Mesenchymal stem cell (in vitro differentiated cells and primary cell): ENCODE measurements at regions not wholly inside any gene's neighbourhood (a gene's known extent, or its start where the extent isn't known, plus 50 kb on each side); places are given as distances from the start of the nearest gene placed in this dataset.

ENCODE experiments used
- DNase-seq: peaks from one replicate; pipeline ENCODE4 v3.0.0-alpha.2; 2013
- H2AFZ ChIP-seq: one replicate; pipeline ENCODE4 v1.6.1; 2013; ENCODE audit warnings: low read depth, mild to moderate bottlenecking, control low read depth, inconsistent platforms, low read length, moderate library complexity
- H2AK5ac ChIP-seq: 2 replicates; pipeline ENCODE4 v1.6.1; 2013; ENCODE audit warnings: low read length, moderate library complexity, mild to moderate bottlenecking, inconsistent platforms; ENCODE audit not compliant: severe bottlenecking
- H2BK120ac ChIP-seq: one replicate; pipeline ENCODE4 v1.6.1; 2013; ENCODE audit warnings: low read depth, mild to moderate bottlenecking, inconsistent platforms, low read length, moderate library complexity
- H2BK12ac ChIP-seq, 2 experiments: one replicate each; pipeline ENCODE4 v1.6.1; 2013; ENCODE audit warnings: inconsistent platforms in 2 of 2, low read length in 2 of 2, mild to moderate bottlenecking in 2 of 2, moderate library complexity in 2 of 2, control low read depth in 1 of 2
- H2BK15ac ChIP-seq: one replicate; pipeline ENCODE4 v1.6.1; 2013; ENCODE audit warnings: mild to moderate bottlenecking, low read depth, inconsistent platforms; ENCODE audit not compliant: poor library complexity, severe bottlenecking
- H2BK5ac ChIP-seq: 2 replicates; pipeline ENCODE4 v1.6.1; 2013; ENCODE audit warnings: low read depth, mild to moderate bottlenecking, low read length, control low read depth, inconsistent platforms; ENCODE audit not compliant: poor library complexity, severe bottlenecking
- H3K14ac ChIP-seq, 2 experiments: one replicate each; pipeline ENCODE4 v1.6.1; 2013; ENCODE audit warnings: inconsistent platforms in 2 of 2, low read length in 2 of 2, control low read depth in 1 of 2, mild to moderate bottlenecking in 1 of 2, moderate library complexity in 1 of 2
- H3K18ac ChIP-seq, 2 experiments: one replicate each; pipeline ENCODE4 v1.6.1; 2013; ENCODE audit warnings: inconsistent platforms in 2 of 2, low read length in 2 of 2, control low read depth in 1 of 2, low read depth in 1 of 2, mild to moderate bottlenecking in 1 of 2
- H3K23ac ChIP-seq, 2 experiments: one replicate each; pipeline ENCODE4 v1.6.1; 2013; ENCODE audit warnings: inconsistent platforms in 2 of 2, low read length in 2 of 2, mild to moderate bottlenecking in 2 of 2, moderate library complexity in 2 of 2, control low read depth in 1 of 2
- H3K27ac ChIP-seq: 2 replicates; pipeline ENCODE4 v1.5.1; 2013; ENCODE audit warnings: mild to moderate bottlenecking, moderate library complexity, low read length, control low read depth, inconsistent platforms; ENCODE audit not compliant: poor library complexity, severe bottlenecking
- H3K27me3 ChIP-seq, 2 experiments: 2 replicates each; pipeline versions ENCODE4 v1.6.1 to v1.7.0; 2013; ENCODE audit warnings: low read length in 2 of 2, mild to moderate bottlenecking in 2 of 2, moderate library complexity in 2 of 2, control low read depth in 1 of 2, inconsistent platforms in 1 of 2; ENCODE audit not compliant: control insufficient read depth in 1 of 2, insufficient read depth in 1 of 2
- H3K36me3 ChIP-seq, 2 experiments: 2 replicates each; pipeline versions ENCODE4 v1.6.1 to v1.7.0; 2013; ENCODE audit warnings: low read length in 2 of 2, control low read depth in 1 of 2, inconsistent platforms in 1 of 2, low read depth in 1 of 2, mild to moderate bottlenecking in 1 of 2; ENCODE audit not compliant: insufficient read depth in 2 of 2, control insufficient read depth in 1 of 2
- H3K4ac ChIP-seq, 2 experiments: one replicate each; pipeline ENCODE4 v1.6.1; 2013; ENCODE audit warnings: inconsistent platforms in 2 of 2, low read length in 2 of 2, mild to moderate bottlenecking in 2 of 2, moderate library complexity in 2 of 2, control low read depth in 1 of 2, low read depth in 1 of 2
- H3K4me1 ChIP-seq: 2 replicates; pipeline ENCODE4 v1.6.1; 2013; ENCODE audit warnings: low read depth, low read length, control low read depth; ENCODE audit not compliant: control insufficient read depth, insufficient read depth
- H3K4me2 ChIP-seq: 2 replicates; pipeline ENCODE4 v1.6.1; 2013; ENCODE audit warnings: low read length, mild to moderate bottlenecking, inconsistent platforms; ENCODE audit not compliant: poor library complexity, severe bottlenecking
- H3K4me3 ChIP-seq, 2 experiments: 2 replicates each; pipeline versions ENCODE4 v1.5.1 to v1.7.0; 2013; ENCODE audit warnings: low read length in 2 of 2, mild to moderate bottlenecking in 2 of 2, control low read depth in 1 of 2, low read depth in 1 of 2; ENCODE audit not compliant: insufficient read depth in 1 of 2
- H3K79me1 ChIP-seq: replicated peaks from 2 replicates; pipeline ENCODE4 v1.6.1; 2013; ENCODE audit warnings: mild to moderate bottlenecking, control low read depth, low read length, inconsistent platforms; ENCODE audit not compliant: poor library complexity, severe bottlenecking
- H3K9ac ChIP-seq: 2 replicates; pipeline ENCODE4 v1.7.0; 2013; ENCODE audit warnings: mild to moderate bottlenecking, low read length, moderate library complexity
- H3K9me3 ChIP-seq: 2 replicates; pipeline ENCODE4 v1.7.0; 2013; ENCODE audit warnings: mild to moderate bottlenecking, low read length; ENCODE audit not compliant: control insufficient read depth
- H4K8ac ChIP-seq: one replicate; pipeline ENCODE4 v1.6.1; 2013; ENCODE audit warnings: inconsistent platforms, mild to moderate bottlenecking, low read length, moderate library complexity
- H4K91ac ChIP-seq: one replicate; pipeline ENCODE4 v1.6.1; 2013; ENCODE audit warnings: mild to moderate bottlenecking, low read length, inconsistent platforms
- WGBS: methylation state at CpG from one replicate; pipeline ENCODE4 v1.1.7; 2013; ENCODE audit warnings: mixed read lengths; 5-methylcytosine and 5-hydroxymethylcytosine counted together

GRCh38 chr16:8286348-8286747, 304.0 kb downstream of the TMEM114 start:
- Histone ChIP-seq H3K14ac (no peak overlapping the region), H3K4me2 (no peak overlapping the region), H2AFZ (no peak overlapping the region), H2BK120ac (no peak overlapping the region), H4K8ac (no peak overlapping the region), H3K36me3 (no peaks in the 10 kb centered on the region), H3K4me3 (no peak overlapping the region), H2AK5ac (no peak overlapping the region), H3K23ac (no peak overlapping the region), H3K27ac (no peak overlapping the region), H2BK12ac (no peak overlapping the region), H2BK15ac (no peak overlapping the region), H3K4me1 (no peaks in the 10 kb centered on the region), H2BK5ac (no peak overlapping the region), H4K91ac (no peak overlapping the region), H3K9me3 (peaks cover 10% of the 10 kb centered on the region), H3K79me1 (no peaks in the 10 kb centered on the region), H3K9ac (no peak overlapping the region), H3K27me3 (no peaks in the 10 kb centered on the region), H3K4ac (no peak overlapping the region), H3K18ac (no peak overlapping the region)
- WGBS, result 40% methylated on average over 2 of the region's 2 CpGs
- no peak for DNase-seq

DNA sequence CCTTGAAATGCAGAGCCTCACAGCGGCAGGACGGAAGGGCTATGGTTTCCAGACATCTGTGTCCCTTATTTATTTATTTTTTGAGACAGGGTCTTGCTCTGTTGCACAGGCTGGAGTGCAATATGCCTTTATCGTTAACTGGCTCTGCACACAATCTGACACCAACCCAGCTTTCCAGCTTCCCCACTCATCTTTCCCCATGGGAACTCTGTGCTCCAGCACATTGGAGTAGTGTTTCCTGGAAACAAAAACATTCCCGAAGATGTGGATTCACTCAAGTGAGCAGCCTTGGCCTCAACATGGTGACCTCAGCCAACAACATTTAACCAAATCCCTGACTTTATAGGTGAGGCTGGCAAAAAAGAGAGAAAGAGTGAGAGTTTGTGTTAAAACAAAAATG, 307.1 kb downstream of the TMEM114 start:
- no peaks in the 10 kb centered on the region for H3K36me3 ChIP-seq
- H2AFZ ChIP-seq, result no peak overlapping the region
- H2BK15ac ChIP-seq, result no peak overlapping the region
- no peak for DNase-seq
- no peaks in the 10 kb centered on the region for H3K4me1 ChIP-seq
- H3K79me1 ChIP-seq, result no peaks in the 10 kb centered on the region
- H3K4ac ChIP-seq, result no peak overlapping the region
- H3K9ac ChIP-seq, result no peak overlapping the region
- no peak overlapping the region for H2BK5ac ChIP-seq
- no peak overlapping the region for H2AK5ac ChIP-seq
- no peak overlapping the region for H3K4me2 ChIP-seq
- no peak overlapping the region for H3K14ac ChIP-seq
- no peak overlapping the region for H2BK12ac ChIP-seq
- H2BK120ac ChIP-seq, result no peak overlapping the region
- 41% methylated on average over 3 of the region's 4 CpGs for WGBS
- no peak overlapping the region for H3K27ac ChIP-seq
- no peak overlapping the region for H3K18ac ChIP-seq
- no peak overlapping the region for H4K8ac ChIP-seq
- H3K9me3 ChIP-seq, result peaks cover 8% of the 10 kb centered on the region
- no peak overlapping the region for H3K23ac ChIP-seq
- no peak overlapping the region for H4K91ac ChIP-seq
- H3K4me3 ChIP-seq, result no peak overlapping the region
- H3K27me3 ChIP-seq, result no peaks in the 10 kb centered on the region

DNA sequence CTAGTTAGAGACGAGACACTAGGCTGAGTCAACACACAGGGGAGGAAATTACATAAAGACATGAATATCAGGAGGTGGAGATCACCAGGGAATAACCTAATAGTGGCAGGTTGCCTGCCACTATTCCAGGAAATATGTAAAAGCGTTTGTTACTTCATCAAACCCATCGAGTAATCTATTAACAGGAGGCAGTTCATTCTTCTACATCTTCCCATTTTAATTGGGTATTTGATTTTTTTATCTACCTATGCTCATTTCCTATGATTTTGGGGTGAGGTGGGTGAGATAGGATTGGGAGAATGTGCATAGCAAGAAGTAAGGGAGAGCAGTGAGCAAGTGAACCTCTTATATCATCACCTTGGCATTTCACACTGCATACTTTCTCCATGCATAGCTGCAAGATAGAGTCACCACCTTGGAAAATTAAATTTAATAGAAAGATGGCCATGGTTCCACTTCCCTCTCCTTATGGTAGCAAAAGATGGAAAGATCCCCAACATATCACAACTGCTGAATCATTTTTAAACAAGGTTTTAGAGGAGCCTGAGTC, 312.2 kb downstream of the TMEM114 start:
- Histone ChIP-seq H2AFZ (no peak overlapping the region), H3K9ac (no peak overlapping the region), H2BK120ac (no peak overlapping the region), H2BK15ac (no peak overlapping the region), H4K91ac (no peak overlapping the region), H4K8ac (no peak overlapping the region), H3K4ac (no peak overlapping the region), H3K18ac (no peak overlapping the region), H3K9me3 (no peaks in the 10 kb centered on the region), H3K4me3 (no peak overlapping the region), H3K27me3 (no peaks in the 10 kb centered on the region), H3K79me1 (no peaks in the 10 kb centered on the region), H3K27ac (no peak overlapping the region), H3K4me2 (no peak overlapping the region), H2BK5ac (no peak overlapping the region), H2BK12ac (no peak overlapping the region), H3K14ac (no peak overlapping the region), H3K36me3 (no peaks in the 10 kb centered on the region), H3K23ac (no peak overlapping the region), H2AK5ac (no peak overlapping the region), H3K4me1 (no peaks in the 10 kb centered on the region)
- WGBS, result 20% methylated on average over 1 of the region's 3 CpGs
- no peak for DNase-seq

DNA sequence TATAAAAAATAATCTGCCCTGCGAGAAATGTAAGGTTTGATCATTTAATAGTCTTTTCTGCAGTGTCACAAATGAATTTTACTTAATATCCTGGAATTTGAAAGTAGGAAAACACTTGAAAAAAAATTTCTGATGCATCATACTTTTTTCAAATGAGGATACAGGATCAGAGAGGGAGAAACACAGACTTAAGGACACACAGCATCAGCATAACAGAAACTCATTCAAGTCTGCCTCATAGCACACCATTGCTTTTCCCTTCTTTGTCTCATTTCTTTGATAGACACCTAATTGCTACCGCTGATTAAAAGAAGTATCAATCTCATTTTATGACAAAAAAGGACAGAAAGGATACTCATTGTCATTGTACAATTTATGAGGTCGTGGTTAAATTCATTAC, 319.0 kb downstream of the TMEM114 start:
- H2AFZ ChIP-seq, result no peak overlapping the region
- H3K14ac ChIP-seq, result no peak overlapping the region
- no peaks in the 10 kb centered on the region for H3K36me3 ChIP-seq

More for the DNA sequence above, 319.0 kb downstream of the TMEM114 start:
- Histone ChIP-seq H3K27ac (no peak overlapping the region), H2BK12ac (no peak overlapping the region), H3K79me1 (no peaks in the 10 kb centered on the region), H4K91ac (no peak overlapping the region), H2BK5ac (no peak overlapping the region), H3K4me1 (no peaks in the 10 kb centered on the region), H2BK120ac (no peak overlapping the region), H3K9ac (no peak overlapping the region), H3K4ac (no peak overlapping the region), H3K23ac (no peak overlapping the region), H3K4me3 (no peak overlapping the region), H3K9me3 (peaks cover 15% of the 10 kb centered on the region), H3K27me3 (no peaks in the 10 kb centered on the region), H3K18ac (no peak overlapping the region), H4K8ac (no peak overlapping the region), H2BK15ac (no peak overlapping the region), H2AK5ac (no peak overlapping the region), H3K4me2 (no peak overlapping the region)
- 18% methylated on average over 1 of the region's 3 CpGs for WGBS
- no peak for DNase-seq
